ENCODE measurements at regions not wholly inside any gene's neighbourhood (a gene's known extent, or its start where the extent isn't known, plus 50 kb on each side); places are given as distances from the start of the nearest gene placed in this dataset.

DNA sequence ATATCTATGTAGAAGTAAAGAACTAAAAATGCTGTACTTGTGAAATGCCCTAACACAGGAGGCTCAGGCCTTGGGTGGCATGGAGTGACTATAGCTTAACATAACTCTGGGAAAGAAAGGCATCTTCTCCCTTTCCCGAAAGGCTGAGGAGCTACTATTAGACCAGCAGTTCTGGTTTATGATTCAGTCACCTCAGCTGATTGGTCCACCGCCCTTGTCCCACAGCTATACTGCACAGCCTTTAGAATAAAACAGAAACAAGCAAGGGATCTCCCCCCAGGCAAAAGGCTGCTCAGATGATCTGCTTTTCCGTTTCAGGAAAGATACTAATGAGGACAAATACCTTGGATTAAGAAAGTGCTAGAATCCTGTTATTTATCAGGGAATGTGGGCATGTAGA, 171.3 kb downstream of the SNCA start:
- TF ChIP-seq Cebpa-rat (IDR thresholded peaks at IDR 0.05): no peak
- Histone ChIP-seq H3K27me3 (no peaks in the 10 kb centered on the region), H3K4me2 (no peak overlapping the region), H3K36me3 (no peaks in the 10 kb centered on the region), H3K4me3 (no peak overlapping the region), H3K27ac (no peak overlapping the region), H3K9ac (no peak overlapping the region), H4K20me1 (no peaks in the 10 kb centered on the region), H3K9me3 (replicated peaks in 1 of 11) (no peaks in the 10 kb centered on the region), H3K4me1 (no peaks in the 10 kb centered on the region)

DNA sequence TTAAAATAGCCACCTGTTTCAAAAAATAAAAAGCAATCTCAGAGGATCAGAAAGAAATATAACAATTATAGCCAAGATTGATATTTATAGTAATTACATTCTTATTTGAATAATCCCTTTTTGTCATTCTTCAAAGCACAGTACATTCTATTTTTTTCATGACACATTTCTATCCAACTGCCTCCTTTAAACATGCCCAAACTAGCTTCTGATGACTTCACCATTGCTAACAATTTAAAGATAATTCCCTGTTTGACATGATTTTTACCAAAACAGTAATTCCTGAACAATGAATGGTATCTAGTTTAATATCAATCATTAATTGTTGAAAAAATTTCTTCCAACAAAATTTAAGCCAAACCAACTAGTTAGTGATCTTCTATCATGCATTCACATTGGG, 172.4 kb downstream of the SNCA start:
- no peak for TF ChIP-seq Cebpa-rat (IDR thresholded peaks at IDR 0.05)

DNA sequence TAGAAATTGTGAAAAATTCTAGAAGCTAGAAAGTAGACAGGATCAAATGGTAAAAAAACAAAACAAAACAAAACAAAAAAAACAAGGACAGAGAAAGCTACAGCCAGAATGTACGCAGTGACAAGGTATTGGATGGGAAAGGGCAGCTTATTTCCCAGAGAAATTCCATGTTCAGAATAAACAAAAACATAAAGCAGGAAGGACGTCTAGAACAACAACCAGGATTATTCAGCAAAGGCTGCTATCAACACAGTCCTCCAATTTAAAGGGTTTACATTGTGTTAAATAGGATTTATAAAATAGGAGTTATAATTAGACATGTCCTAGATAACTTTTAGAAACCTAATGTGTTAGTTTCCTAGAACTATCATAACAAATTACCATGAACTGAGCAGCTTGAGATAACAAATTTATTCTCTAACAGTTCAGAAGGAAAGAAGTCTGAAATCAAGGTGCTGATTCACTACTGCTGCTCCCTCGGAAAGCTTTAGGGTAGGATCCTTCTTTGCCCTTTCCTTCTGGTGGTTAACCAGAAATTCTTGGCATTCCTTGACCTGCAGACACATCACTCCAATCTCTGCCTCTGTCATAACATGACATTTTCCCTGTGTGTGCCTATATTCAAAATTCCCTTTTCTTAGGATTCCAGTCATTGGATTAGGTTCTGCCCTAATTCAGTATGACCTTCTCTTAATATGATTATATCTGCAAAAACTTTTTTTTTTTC, 175.6 kb downstream of the SNCA start:
- no peak overlapping the region for H3K27ac ChIP-seq
- H3K9ac ChIP-seq: no peak overlapping the region
- TF ChIP-seq Cebpa-rat (IDR thresholded peaks at IDR 0.05): no peak
- H3K27me3 ChIP-seq: no peaks in the 10 kb centered on the region
- H4K20me1 ChIP-seq: no peaks in the 10 kb centered on the region
- no peak overlapping the region for H3K4me3 ChIP-seq
- H3K4me2 ChIP-seq: no peak overlapping the region
- no peaks in the 10 kb centered on the region for H3K36me3 ChIP-seq
- H3K9me3 ChIP-seq (replicated peaks in 1 of 11): no peaks in the 10 kb centered on the region
- H3K4me1 ChIP-seq: no peaks in the 10 kb centered on the region

More for the DNA sequence above, 172.4 kb downstream of the SNCA start:
- Histone ChIP-seq H3K4me3 (no peak overlapping the region), H3K9me3 (replicated peaks in 1 of 11) (no peaks in the 10 kb centered on the region), H3K4me1 (no peaks in the 10 kb centered on the region), H3K4me2 (no peak overlapping the region), H3K9ac (no peak overlapping the region), H4K20me1 (no peaks in the 10 kb centered on the region), H3K27ac (no peak overlapping the region), H3K36me3 (no peaks in the 10 kb centered on the region), H3K27me3 (no peaks in the 10 kb centered on the region)

DNA sequence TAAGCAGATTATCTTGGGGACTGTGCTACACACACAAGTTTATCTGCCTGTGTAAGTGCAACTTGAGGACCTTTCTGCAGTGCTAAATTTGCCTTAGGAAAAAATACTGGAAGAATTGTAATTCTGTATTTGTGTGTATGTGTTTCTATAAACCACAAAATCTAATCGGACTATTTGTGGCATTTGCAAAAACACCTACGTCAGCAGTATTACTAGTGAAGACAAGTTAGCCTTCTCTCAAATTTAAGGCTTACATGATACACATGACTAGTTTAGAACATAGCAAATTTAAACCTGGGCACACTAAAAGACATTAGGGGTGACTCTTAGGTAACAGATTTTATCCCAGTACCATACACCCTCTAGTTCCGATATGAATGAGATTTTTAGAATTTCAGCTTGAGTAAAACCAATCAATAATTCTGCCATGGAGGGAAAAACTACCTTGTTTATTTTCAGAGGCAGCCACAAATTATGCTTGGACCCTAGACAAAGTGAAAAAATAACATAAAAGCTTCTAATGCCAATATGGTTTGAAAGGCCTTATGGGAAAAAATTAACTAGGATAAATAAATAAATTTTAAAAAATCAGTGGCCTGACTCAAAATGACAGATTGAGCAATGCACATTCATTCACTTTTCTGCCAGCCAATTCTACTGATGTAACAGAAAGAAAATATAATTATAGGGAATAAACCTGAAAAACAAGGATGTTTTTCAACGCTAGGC, 176.4 kb downstream of the SNCA start:
- no peaks in the 10 kb centered on the region for H3K9me3 ChIP-seq (replicated peaks in 1 of 11)
- H4K20me1 ChIP-seq: no peaks in the 10 kb centered on the region
- TF ChIP-seq Cebpa-rat (IDR thresholded peaks at IDR 0.05): no peak
- no peaks in the 10 kb centered on the region for H3K4me1 ChIP-seq
- H3K4me3 ChIP-seq: no peak overlapping the region
- H3K36me3 ChIP-seq: no peaks in the 10 kb centered on the region
- no peak overlapping the region for H3K27ac ChIP-seq
- H3K27me3 ChIP-seq: no peaks in the 10 kb centered on the region
- no peak overlapping the region for H3K4me2 ChIP-seq
- H3K9ac ChIP-seq: no peak overlapping the region

DNA sequence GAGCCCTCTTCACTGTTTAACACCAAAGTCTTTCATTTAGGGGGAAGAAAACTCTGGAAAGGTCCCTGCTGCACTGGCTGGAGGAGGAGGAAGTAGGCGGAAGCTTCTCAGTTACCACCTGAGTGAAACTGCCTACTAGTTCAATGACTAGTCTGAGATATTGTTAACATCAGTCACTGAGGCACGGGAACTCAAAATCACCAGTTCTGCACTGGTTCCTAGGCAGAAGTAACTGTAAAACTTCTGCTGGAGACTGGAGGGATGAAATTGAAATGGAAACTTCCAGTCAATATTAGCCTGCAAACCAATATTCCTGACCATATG, 178.3 kb downstream of the SNCA start:
- Histone ChIP-seq H4K20me1 (no peaks in the 10 kb centered on the region), H3K9me3 (replicated peaks in 1 of 11) (no peaks in the 10 kb centered on the region), H3K27me3 (no peaks in the 10 kb centered on the region), H3K4me3 (no peak overlapping the region), H3K36me3 (no peaks in the 10 kb centered on the region), H3K4me1 (no peaks in the 10 kb centered on the region), H3K4me2 (no peak overlapping the region), H3K9ac (no peak overlapping the region), H3K27ac (no peak overlapping the region)
- TF ChIP-seq Cebpa-rat (IDR thresholded peaks at IDR 0.05): no peak

DNA sequence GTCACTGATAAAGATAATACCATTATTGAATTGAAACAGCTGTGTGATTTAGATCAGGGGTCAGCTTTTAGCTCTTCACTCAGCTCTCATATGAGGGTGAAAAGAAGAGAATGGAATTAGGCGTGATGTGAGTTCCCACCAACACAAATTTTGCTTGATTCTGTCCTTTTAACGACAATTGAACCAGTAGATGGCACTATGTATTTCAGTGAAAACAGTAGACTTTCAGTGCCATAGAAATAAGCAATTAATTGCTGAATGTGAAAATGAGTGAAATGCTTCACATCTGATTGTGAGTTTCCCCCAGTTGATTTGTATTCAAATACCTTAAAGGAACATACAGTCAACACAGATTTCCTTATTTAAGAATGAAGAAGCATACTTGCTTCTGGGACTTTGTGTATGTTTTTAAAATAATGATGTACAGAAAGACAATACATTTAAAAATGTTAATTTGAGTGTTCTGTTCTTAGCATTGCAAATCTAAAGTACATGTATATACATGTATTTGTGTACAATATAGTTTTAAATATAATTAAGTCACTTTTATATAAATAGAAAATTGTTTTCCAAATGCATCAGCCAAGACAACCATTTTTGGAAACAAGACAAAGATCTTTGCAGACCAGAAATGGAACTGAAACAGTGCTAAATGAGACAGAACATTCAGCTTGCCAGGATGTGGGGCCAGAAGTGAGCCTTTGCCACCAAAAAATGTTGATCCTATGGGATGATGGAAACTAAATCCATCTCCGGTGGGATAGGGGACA, 178.8 kb downstream of the SNCA start:
- no peak overlapping the region for H3K27ac ChIP-seq
- no peak overlapping the region for H3K4me2 ChIP-seq
- H3K4me3 ChIP-seq: no peak overlapping the region
- H3K9ac ChIP-seq: no peak overlapping the region
- H3K27me3 ChIP-seq: no peaks in the 10 kb centered on the region
- no peaks in the 10 kb centered on the region for H3K9me3 ChIP-seq (replicated peaks in 1 of 11)
- no peak for TF ChIP-seq Cebpa-rat (IDR thresholded peaks at IDR 0.05)
- H3K36me3 ChIP-seq: no peaks in the 10 kb centered on the region
- H3K4me1 ChIP-seq: no peaks in the 10 kb centered on the region
- no peaks in the 10 kb centered on the region for H4K20me1 ChIP-seq

DNA sequence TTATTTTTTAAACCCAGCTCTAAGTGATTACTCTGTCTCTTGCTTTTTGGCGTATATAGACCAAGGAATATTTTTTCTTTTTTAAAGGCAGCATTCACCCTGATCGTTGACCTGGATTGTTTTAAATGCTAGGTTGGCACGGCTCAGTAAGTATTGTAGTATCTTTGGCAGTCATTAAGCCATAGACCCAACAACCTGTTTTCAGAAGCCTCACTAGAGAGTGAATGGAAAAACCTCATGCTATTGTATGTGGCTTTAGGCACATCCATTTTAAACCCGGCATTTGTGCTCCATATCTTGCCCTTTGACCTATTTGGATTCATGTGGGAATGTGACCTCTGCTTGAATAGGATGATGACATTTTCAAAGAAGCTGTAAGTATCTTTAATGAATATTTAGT, 183.9 kb downstream of the SNCA start:
- no peak overlapping the region for H3K4me3 ChIP-seq

DNA sequence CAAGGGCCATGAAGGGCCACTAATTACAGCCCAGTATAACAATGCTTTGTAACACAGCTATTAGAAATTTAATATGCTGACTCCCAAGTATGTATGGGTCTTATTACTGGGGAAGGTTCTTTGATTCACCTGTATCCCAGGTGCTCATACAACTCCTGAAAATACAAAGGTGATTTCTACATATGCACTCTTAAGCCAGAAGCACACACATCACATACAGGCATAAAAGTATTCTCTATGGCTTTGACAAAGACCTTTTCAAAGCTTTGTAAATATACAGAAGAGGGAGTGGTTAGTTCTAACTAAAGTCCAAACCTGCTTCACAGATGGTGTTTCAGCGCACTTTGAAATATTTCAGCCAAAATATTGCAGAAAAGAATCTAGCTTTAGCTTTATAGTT, 191.5 kb downstream of the SNCA start:
- no peak for TF ChIP-seq Cebpa-rat (IDR thresholded peaks at IDR 0.05)
- no peaks in the 10 kb centered on the region for H4K20me1 ChIP-seq

More for the DNA sequence above, 183.9 kb downstream of the SNCA start:
- H3K27ac ChIP-seq: no peak overlapping the region
- no peak for TF ChIP-seq Cebpa-rat (IDR thresholded peaks at IDR 0.05)
- H3K9me3 ChIP-seq (replicated peaks in 1 of 11): no peaks in the 10 kb centered on the region
- no peaks in the 10 kb centered on the region for H3K4me1 ChIP-seq
- H3K36me3 ChIP-seq: no peaks in the 10 kb centered on the region
- H3K4me2 ChIP-seq: no peak overlapping the region
- H3K9ac ChIP-seq: no peak overlapping the region
- H3K27me3 ChIP-seq: no peaks in the 10 kb centered on the region
- H4K20me1 ChIP-seq: no peaks in the 10 kb centered on the region

DNA sequence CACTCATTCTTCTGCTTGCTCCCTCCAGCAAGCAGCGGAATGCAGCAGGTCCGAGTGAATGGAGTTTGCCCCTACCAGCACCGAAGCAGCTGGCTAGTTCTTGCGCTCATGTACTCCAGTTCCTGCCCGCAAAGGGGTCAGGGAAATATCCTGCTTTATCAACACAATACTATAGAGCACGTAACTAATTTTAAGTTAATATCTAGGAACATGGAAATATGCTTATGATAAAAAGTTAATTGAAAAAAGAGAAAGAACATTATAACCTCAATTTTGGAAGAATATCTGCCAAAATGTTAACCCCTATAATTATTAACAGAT, 195.6 kb downstream of the SNCA start:
- no peak for TF ChIP-seq Cebpa-rat (IDR thresholded peaks at IDR 0.05)
- H3K27me3 ChIP-seq: no peaks in the 10 kb centered on the region
- no peak overlapping the region for H3K9ac ChIP-seq
- H3K9me3 ChIP-seq (replicated peaks in 1 of 11): no peaks in the 10 kb centered on the region
- no peak overlapping the region for H3K4me3 ChIP-seq
- H3K36me3 ChIP-seq: no peaks in the 10 kb centered on the region
- H3K27ac ChIP-seq: no peak overlapping the region
- no peaks in the 10 kb centered on the region for H4K20me1 ChIP-seq
- no peak overlapping the region for H3K4me2 ChIP-seq
- H3K4me1 ChIP-seq: no peaks in the 10 kb centered on the region

More for the DNA sequence above, 191.5 kb downstream of the SNCA start:
- no peaks in the 10 kb centered on the region for H3K9me3 ChIP-seq (replicated peaks in 1 of 11)
- H3K4me3 ChIP-seq: no peak overlapping the region
- no peaks in the 10 kb centered on the region for H3K27me3 ChIP-seq
- H3K9ac ChIP-seq: no peak overlapping the region
- no peak overlapping the region for H3K4me2 ChIP-seq
- H3K36me3 ChIP-seq: no peaks in the 10 kb centered on the region
- H3K27ac ChIP-seq: no peak overlapping the region
- H3K4me1 ChIP-seq: no peaks in the 10 kb centered on the region
